ENCODE measurements at regions not wholly inside any gene's neighbourhood (a gene's known extent, or its start where the extent isn't known, plus 50 kb on each side); places are given as distances from the start of the nearest gene placed in this dataset.
"Not testable (repeated sequence)": the region's sequence is repeated elsewhere in the genome, so short reads cannot be mapped to it uniquely, and the experiment has no call there.

- Mint-ChIP-seq H3K27ac (no peak overlapping the region), H3K9me3 (peaks cover 8 to 9% of the 10 kb centered on the region in 2 donors), H3K36me3 (no peaks in the 10 kb centered on the region)
- ATAC-seq: no peak
- no peak for DNase-seq (ENCODE audit: low spot score in 2 of 2)
These were observed 141.8 kb downstream of the SIM1 start for GRCh38 chr6:100322886-100323285.

- Mint-ChIP-seq H3K27ac (no peak overlapping the region), H3K36me3 (no peaks in the 10 kb centered on the region), H3K9me3 (peaks cover 8 to 9% of the 10 kb centered on the region in 2 donors)
- no peak for DNase-seq (ENCODE audit: low spot score in 2 of 2)
- no peak for ATAC-seq
These were observed 144.0 kb downstream of the SIM1 start for GRCh38 chr6:100320686-100321085.

- Mint-ChIP-seq H3K27ac (no peak overlapping the region), H3K9me3 (peaks cover 8 to 9% of the 10 kb centered on the region in 2 donors), H3K36me3 (no peaks in the 10 kb centered on the region)
- no peak for DNase-seq (ENCODE audit: low spot score in 2 of 2)
- no peak for ATAC-seq
These were observed 147.7 kb downstream of the SIM1 start for GRCh38 chr6:100317031-100317430.

- no peak overlapping the region for H3K27ac Mint-ChIP-seq
- no peaks in the 10 kb centered on the region for H3K9me3 Mint-ChIP-seq
- ATAC-seq (no peak), DNase-seq (ENCODE audit: low spot score in 2 of 2) (no peak)
- no peaks in the 10 kb centered on the region for H3K36me3 Mint-ChIP-seq
These were observed 150.5 kb downstream of the SIM1 start for GRCh38 chr6:100314186-100314585.

- Mint-ChIP-seq H3K27ac (no peak overlapping the region), H3K9me3 (no peaks in the 10 kb centered on the region), H3K36me3 (no peaks in the 10 kb centered on the region)
- ATAC-seq: no peak
- no peak for DNase-seq (ENCODE audit: low spot score in 2 of 2)
These were observed 152.9 kb downstream of the SIM1 start for GRCh38 chr6:100311707-100312251.

- ATAC-seq: no peak
- DNase-seq (ENCODE audit: low spot score in 2 of 2): no peak
- no peak overlapping the region for H3K27ac Mint-ChIP-seq
- H3K36me3 Mint-ChIP-seq: no peaks in the 10 kb centered on the region
- H3K9me3 Mint-ChIP-seq: no peaks in the 10 kb centered on the region
These were observed 155.5 kb downstream of the SIM1 start for GRCh38 chr6:100309174-100309573.

- Mint-ChIP-seq H3K9me3 (no peaks in the 10 kb centered on the region), H3K27ac (no peak overlapping the region), H3K36me3 (no peaks in the 10 kb centered on the region)
- ATAC-seq (no peak), DNase-seq (ENCODE audit: low spot score in 2 of 2) (no peak)
These were observed 157.2 kb downstream of the SIM1 start for GRCh38 chr6:100307561-100307960.

- ATAC-seq: no peak
- Mint-ChIP-seq H3K27ac (no peak overlapping the region), H3K9me3 (no peaks in the 10 kb centered on the region), H3K36me3 (no peaks in the 10 kb centered on the region)
- DNase-seq (ENCODE audit: low spot score in 2 of 2): no peak
These were observed 159.4 kb downstream of the SIM1 start for GRCh38 chr6:100305209-100305869.

- ATAC-seq: no peak
- H3K36me3 Mint-ChIP-seq: no peaks in the 10 kb centered on the region
- no peak for DNase-seq (ENCODE audit: low spot score in 2 of 2)
- no peaks in the 10 kb centered on the region for H3K9me3 Mint-ChIP-seq
- no peak overlapping the region for H3K27ac Mint-ChIP-seq
These were observed 160.1 kb downstream of the SIM1 start for GRCh38 chr6:100304575-100304974.

GRCh38 chr6:100301731-100302130, 163.0 kb downstream of the SIM1 start:
- Mint-ChIP-seq H3K27ac (no peak overlapping the region), H3K9me3 (no peaks in the 10 kb centered on the region), H3K36me3 (no peaks in the 10 kb centered on the region)
- ATAC-seq (no peak), DNase-seq (ENCODE audit: low spot score in 2 of 2) (no peak)

- ATAC-seq: no peak
- Mint-ChIP-seq H3K27ac (no peak overlapping the region), H3K36me3 (no peaks in the 10 kb centered on the region), H3K9me3 (no peaks in the 10 kb centered on the region)
- DNase-seq (ENCODE audit: low spot score in 2 of 2): no peak
These were observed 164.4 kb downstream of the SIM1 start for GRCh38 chr6:100300221-100300736.

- Mint-ChIP-seq H3K36me3 (no peaks in the 10 kb centered on the region), H3K9me3 (no peaks in the 10 kb centered on the region), H3K27ac (no peak overlapping the region)
- DNase-seq (ENCODE audit: low spot score in 2 of 2) (no peak), ATAC-seq (no peak)
These were observed 167.7 kb downstream of the SIM1 start for GRCh38 chr6:100296810-100297544.

GRCh38 chr6:100295172-100295571, 169.5 kb downstream of the SIM1 start:
- H3K27ac Mint-ChIP-seq; ATAC-seq; H3K9me3 Mint-ChIP-seq; H3K36me3 Mint-ChIP-seq; DNase-seq (ENCODE audit: low spot score in 2 of 2): not testable (repeated sequence)

GRCh38 chr6:100289285-100289684, 175.4 kb downstream of the SIM1 start:
- Mint-ChIP-seq H3K27ac (no peak overlapping the region), H3K9me3 (no peaks in the 10 kb centered on the region), H3K36me3 (no peaks in the 10 kb centered on the region)
- DNase-seq (ENCODE audit: low spot score in 2 of 2): no peak
- ATAC-seq: no peak

GRCh38 chr6:100288311-100288710, 176.4 kb downstream of the SIM1 start:
- DNase-seq (ENCODE audit: low spot score in 2 of 2): no peak
- H3K9me3 Mint-ChIP-seq: no peaks in the 10 kb centered on the region
- no peak overlapping the region for H3K27ac Mint-ChIP-seq
- no peak for ATAC-seq
- H3K36me3 Mint-ChIP-seq: no peaks in the 10 kb centered on the region

GRCh38 chr6:100283285-100283684, 181.4 kb downstream of the SIM1 start:
- H3K36me3 Mint-ChIP-seq: no peaks in the 10 kb centered on the region

GRCh38 chr6:100281471-100281901, 183.2 kb downstream of the SIM1 start:
- no peaks in the 10 kb centered on the region for H3K9me3 Mint-ChIP-seq
- no peak for ATAC-seq
- H3K36me3 Mint-ChIP-seq: no peaks in the 10 kb centered on the region
- no peak for DNase-seq (ENCODE audit: low spot score in 2 of 2)
- H3K27ac Mint-ChIP-seq: no peak overlapping the region

More at GRCh38 chr6:100283285-100283684, 181.4 kb downstream of the SIM1 start:
- Mint-ChIP-seq H3K27ac (no peak overlapping the region), H3K9me3 (no peaks in the 10 kb centered on the region)
- DNase-seq (ENCODE audit: low spot score in 2 of 2) (no peak), ATAC-seq (no peak)
